CD4-positive, CD25-positive, alpha-beta regulatory T cell (primary cell): ENCODE measurements at regions not wholly inside any gene's neighbourhood (a gene's known extent, or its start where the extent isn't known, plus 50 kb on each side); places are given as distances from the start of the nearest gene placed in this dataset.
A peak's percentile ranks its signal among the peaks of the same experiment; 100 is the strongest.

Source experiments
- ATAC-seq, 2 donors: fragments of 150-1000 bp; cut with Tn5 transposase; one replicate each; pipeline ENCODE4 v1.10.0; 2021; ENCODE audit warnings: low read depth in 2 of 2, moderate number of reproducible peaks in 2 of 2, moderate library complexity in 1 of 2
- DNase-seq, 3 donors: peaks; one replicate each; pipeline versions ENCODE4 v3.0.0 to v3.0.0-alpha.2; 2012 to 2022; ENCODE audit warnings: mixed read lengths in 1 of 3
- H3K27ac ChIP-seq: one replicate; pipeline ENCODE4 v1.7.0; 2013; ENCODE audit warnings: mild to moderate bottlenecking, low read length; ENCODE audit not compliant: insufficient read depth, poor library complexity, severe bottlenecking
- H3K27me3 ChIP-seq: one replicate; pipeline ENCODE4 v1.7.0; 2013; ENCODE audit warnings: low read length; ENCODE audit not compliant: control insufficient read depth, insufficient read depth
- H3K36me3 ChIP-seq: one replicate; pipeline ENCODE4 v1.7.0; 2013; ENCODE audit warnings: mild to moderate bottlenecking, low read length, moderate library complexity; ENCODE audit not compliant: control insufficient read depth, insufficient read depth
- H3K4me1 ChIP-seq: 2 replicates; pipeline ENCODE4 v1.7.0; 2013; ENCODE audit warnings: mild to moderate bottlenecking, low read length; ENCODE audit not compliant: insufficient read depth, control insufficient read depth, poor library complexity, severe bottlenecking
- H3K4me3 ChIP-seq: one replicate; pipeline ENCODE4 v1.7.0; 2013; ENCODE audit warnings: low read depth, mild to moderate bottlenecking, low read length, moderate library complexity
- H3K9me3 ChIP-seq, 2 experiments: 1 replicate in 1 of 2; 2 replicates in 1 of 2; pipeline ENCODE4 v1.7.0; 2013; ENCODE audit warnings: low read length in 2 of 2, mild to moderate bottlenecking in 1 of 2, moderate library complexity in 1 of 2; ENCODE audit not compliant: control insufficient read depth in 2 of 2
- H3K27ac Mint-ChIP-seq, 3 donors: one replicate each; pipeline ENCODE4 v1.8.0; 2020 to 2022; ENCODE audit warnings: mild to moderate bottlenecking in 3 of 3, mixed read lengths in 3 of 3, moderate library complexity in 2 of 3
- H3K27me3 Mint-ChIP-seq: one replicate; pipeline ENCODE4 v1.8.0; 2022; ENCODE audit warnings: mild to moderate bottlenecking, mixed read lengths
- H3K36me3 Mint-ChIP-seq: one replicate; pipeline ENCODE4 v1.8.0; 2020; ENCODE audit warnings: mixed read lengths
- H3K4me1 Mint-ChIP-seq, 4 donors: one replicate each; pipeline ENCODE4 v1.8.0; 2020 to 2022; ENCODE audit warnings: mixed read lengths in 4 of 4, mild to moderate bottlenecking in 1 of 4
- H3K4me3 Mint-ChIP-seq, 4 donors: one replicate each; pipeline ENCODE4 v1.8.0; 2020 to 2022; ENCODE audit warnings: mild to moderate bottlenecking in 4 of 4, mixed read lengths in 4 of 4, moderate library complexity in 3 of 4
- H3K9me3 Mint-ChIP-seq, 7 donors: one replicate each; pipeline ENCODE4 v1.8.0; 2020 to 2022; ENCODE audit warnings: mixed read lengths in 7 of 7, mild to moderate bottlenecking in 3 of 7, moderate library complexity in 2 of 7

- Histone ChIP-seq H3K36me3 (no peaks in the 10 kb centered on the region), H3K4me3 (no peak overlapping the region), H3K27ac (no peak overlapping the region), H3K4me1 (no peaks in the 10 kb centered on the region), H3K9me3 (no peaks in the 10 kb centered on the region), H3K27me3 (no peaks in the 10 kb centered on the region)
- no peak for ATAC-seq
- H3K36me3 Mint-ChIP-seq: no peaks in the 10 kb centered on the region
- H3K4me3 Mint-ChIP-seq: no peak overlapping the region
- H3K27me3 Mint-ChIP-seq: peaks cover 12% of the 10 kb centered on the region
- H3K27ac Mint-ChIP-seq: no peak overlapping the region
- DNase-seq: no peak
- no peaks in the 10 kb centered on the region for H3K9me3 Mint-ChIP-seq
- no peaks in the 10 kb centered on the region for H3K4me1 Mint-ChIP-seq
These were observed 91.5 kb upstream of the FGF3 start for GRCh38 chr11:69910519-69911309.

- Mint-ChIP-seq H3K27me3 (peaks cover 12% of the 10 kb centered on the region), H3K4me1 (no peaks in the 10 kb centered on the region), H3K4me3 (no peak overlapping the region), H3K36me3 (no peaks in the 10 kb centered on the region), H3K27ac (peak overlapping the region in 1 of 3 donors; percentile 26), H3K9me3 (no peaks in the 10 kb centered on the region)
- H3K27ac ChIP-seq: no peak overlapping the region
- H3K4me1 ChIP-seq: no peaks in the 10 kb centered on the region
- DNase-seq (no peak), ATAC-seq (no peak)
- H3K9me3 ChIP-seq: no peaks in the 10 kb centered on the region
- H3K4me3 ChIP-seq: no peak overlapping the region
- no peaks in the 10 kb centered on the region for H3K36me3 ChIP-seq
- H3K27me3 ChIP-seq: no peaks in the 10 kb centered on the region
These were observed 92.3 kb upstream of the FGF3 start for GRCh38 chr11:69911310-69912160.

GRCh38 chr11:69912161-69912910, 93.1 kb upstream of the FGF3 start:
- DNase-seq: no peak
- H3K27ac Mint-ChIP-seq: no peak overlapping the region
- no peaks in the 10 kb centered on the region for H3K4me1 Mint-ChIP-seq

GRCh38 chr11:69912911-69913451, 93.8 kb upstream of the FGF3 start:
- DNase-seq: peak in 1 of 3 donors; percentile 24
- Histone ChIP-seq H3K4me3 (no peak overlapping the region), H3K27ac (no peak overlapping the region), H3K27me3 (no peaks in the 10 kb centered on the region), H3K36me3 (no peaks in the 10 kb centered on the region), H3K4me1 (no peaks in the 10 kb centered on the region), H3K9me3 (no peaks in the 10 kb centered on the region)
- H3K36me3 Mint-ChIP-seq: no peaks in the 10 kb centered on the region
- H3K4me3 Mint-ChIP-seq: no peak overlapping the region
- no peaks in the 10 kb centered on the region for H3K4me1 Mint-ChIP-seq
- no peak for ATAC-seq
- no peak overlapping the region for H3K27ac Mint-ChIP-seq
- H3K27me3 Mint-ChIP-seq: peaks cover 12% of the 10 kb centered on the region
- no peaks in the 10 kb centered on the region for H3K9me3 Mint-ChIP-seq

More at GRCh38 chr11:69912161-69912910, 93.1 kb upstream of the FGF3 start:
- H3K36me3 ChIP-seq: no peaks in the 10 kb centered on the region
- H3K9me3 ChIP-seq: no peaks in the 10 kb centered on the region
- peaks cover 12% of the 10 kb centered on the region for H3K27me3 Mint-ChIP-seq
- ATAC-seq: peak in 1 of 2 donors; percentile 15
- no peaks in the 10 kb centered on the region for H3K36me3 Mint-ChIP-seq
- H3K4me1 ChIP-seq: no peaks in the 10 kb centered on the region
- no peaks in the 10 kb centered on the region for H3K27me3 ChIP-seq
- H3K4me3 Mint-ChIP-seq: no peak overlapping the region
- H3K4me3 ChIP-seq: no peak overlapping the region
- H3K27ac ChIP-seq: no peak overlapping the region
- H3K9me3 Mint-ChIP-seq: no peaks in the 10 kb centered on the region

- Histone ChIP-seq H3K36me3 (no peaks in the 10 kb centered on the region), H3K27ac (no peak overlapping the region), H3K4me1 (no peaks in the 10 kb centered on the region), H3K27me3 (no peaks in the 10 kb centered on the region), H3K4me3 (no peak overlapping the region), H3K9me3 (no peaks in the 10 kb centered on the region)
- no peaks in the 10 kb centered on the region for H3K9me3 Mint-ChIP-seq
- no peaks in the 10 kb centered on the region for H3K36me3 Mint-ChIP-seq
- DNase-seq (no peak), ATAC-seq (no peak)
- no peak overlapping the region for H3K4me3 Mint-ChIP-seq
- H3K4me1 Mint-ChIP-seq: no peaks in the 10 kb centered on the region
- H3K27ac Mint-ChIP-seq: no peak overlapping the region
- H3K27me3 Mint-ChIP-seq: peaks cover 6% of the 10 kb centered on the region
These were observed 94.5 kb upstream of the FGF3 start for GRCh38 chr11:69913591-69914285.

GRCh38 chr11:69914286-69915150, 95.3 kb upstream of the FGF3 start:
- H3K27me3 ChIP-seq: no peaks in the 10 kb centered on the region
- H3K27ac Mint-ChIP-seq: no peak overlapping the region

More at GRCh38 chr11:69914286-69915150, 95.3 kb upstream of the FGF3 start:
- Histone ChIP-seq H3K4me1 (no peaks in the 10 kb centered on the region), H3K36me3 (no peaks in the 10 kb centered on the region), H3K9me3 (no peaks in the 10 kb centered on the region), H3K4me3 (no peak overlapping the region), H3K27ac (no peak overlapping the region)
- ATAC-seq: no peak
- Mint-ChIP-seq H3K4me3 (no peak overlapping the region), H3K9me3 (no peaks in the 10 kb centered on the region), H3K36me3 (no peaks in the 10 kb centered on the region), H3K27me3 (peaks cover 6% of the 10 kb centered on the region), H3K4me1 (peaks cover 0 to 2% (median 0%) of the 10 kb centered on the region in 4 donors)
- no peak for DNase-seq
